SW480 (cell line): ENCODE measurements at regions not wholly inside any gene's neighbourhood (a gene's known extent, or its start where the extent isn't known, plus 50 kb on each side); places are given as distances from the start of the nearest gene placed in this dataset.
"Not testable (repeated sequence)": the region's sequence is repeated elsewhere in the genome, so short reads cannot be mapped to it uniquely, and the experiment has no call there.

Experiments
- DNase-seq: peaks from one replicate; pipeline ENCODE4 v3.0.0-alpha.2; 2016; ENCODE audit warnings: low spot score

DNA sequence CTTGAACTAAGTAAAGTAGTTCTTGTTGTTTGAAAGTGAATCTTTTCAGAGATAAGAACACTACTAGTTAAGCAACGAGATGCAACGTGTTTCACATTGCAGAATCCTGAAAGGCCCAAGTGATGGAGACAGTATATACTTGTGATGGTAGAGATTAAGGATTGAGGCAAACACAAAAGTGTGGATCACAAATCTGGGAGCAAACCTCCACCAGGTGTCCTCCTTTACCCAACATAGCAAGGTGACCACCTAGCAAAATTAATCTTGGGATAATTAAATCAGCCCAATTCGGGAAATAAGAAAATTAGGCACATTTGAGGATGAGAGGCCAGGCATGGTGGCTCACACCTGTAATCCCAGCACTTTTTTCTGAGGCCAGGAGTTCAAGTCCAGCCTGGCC, 563.9 kb downstream of the DACH1 start:
- DNase-seq = no peak

DNA sequence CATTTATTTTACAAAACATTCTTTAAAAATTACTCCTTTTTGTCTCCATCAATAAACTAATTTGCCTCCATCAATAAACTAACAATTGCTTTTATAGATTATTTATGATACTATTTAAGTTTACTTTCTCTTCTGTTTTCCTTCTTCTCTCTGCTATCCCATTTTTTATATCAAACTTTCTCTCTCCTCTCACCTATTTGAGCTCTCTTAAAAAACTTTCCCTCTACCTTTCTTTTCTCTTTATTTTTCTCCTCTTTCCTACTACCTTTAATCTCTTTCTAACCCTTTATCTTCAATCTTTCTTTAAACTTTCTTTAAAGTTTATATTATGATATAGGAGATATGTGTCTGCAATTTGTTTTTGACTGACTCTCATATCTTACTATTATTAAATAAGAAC, 566.4 kb downstream of the DACH1 start:
- no peak for DNase-seq

DNA sequence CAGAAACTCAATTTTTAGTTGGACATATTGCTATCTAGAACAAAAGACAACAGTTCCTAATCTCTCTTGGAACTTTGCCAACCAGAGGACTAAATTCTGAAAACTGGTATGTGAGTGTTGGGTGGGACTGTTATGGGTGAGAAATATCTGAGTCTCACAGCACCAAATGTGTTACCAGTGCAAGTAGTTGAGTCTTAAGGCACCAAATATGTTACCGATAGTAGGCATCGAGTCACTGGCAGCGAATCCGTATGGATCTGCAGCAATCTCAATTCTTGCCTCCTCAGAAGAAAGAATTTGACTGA, 575.2 kb downstream of the DACH1 start:
- DNase-seq = no peak

DNA sequence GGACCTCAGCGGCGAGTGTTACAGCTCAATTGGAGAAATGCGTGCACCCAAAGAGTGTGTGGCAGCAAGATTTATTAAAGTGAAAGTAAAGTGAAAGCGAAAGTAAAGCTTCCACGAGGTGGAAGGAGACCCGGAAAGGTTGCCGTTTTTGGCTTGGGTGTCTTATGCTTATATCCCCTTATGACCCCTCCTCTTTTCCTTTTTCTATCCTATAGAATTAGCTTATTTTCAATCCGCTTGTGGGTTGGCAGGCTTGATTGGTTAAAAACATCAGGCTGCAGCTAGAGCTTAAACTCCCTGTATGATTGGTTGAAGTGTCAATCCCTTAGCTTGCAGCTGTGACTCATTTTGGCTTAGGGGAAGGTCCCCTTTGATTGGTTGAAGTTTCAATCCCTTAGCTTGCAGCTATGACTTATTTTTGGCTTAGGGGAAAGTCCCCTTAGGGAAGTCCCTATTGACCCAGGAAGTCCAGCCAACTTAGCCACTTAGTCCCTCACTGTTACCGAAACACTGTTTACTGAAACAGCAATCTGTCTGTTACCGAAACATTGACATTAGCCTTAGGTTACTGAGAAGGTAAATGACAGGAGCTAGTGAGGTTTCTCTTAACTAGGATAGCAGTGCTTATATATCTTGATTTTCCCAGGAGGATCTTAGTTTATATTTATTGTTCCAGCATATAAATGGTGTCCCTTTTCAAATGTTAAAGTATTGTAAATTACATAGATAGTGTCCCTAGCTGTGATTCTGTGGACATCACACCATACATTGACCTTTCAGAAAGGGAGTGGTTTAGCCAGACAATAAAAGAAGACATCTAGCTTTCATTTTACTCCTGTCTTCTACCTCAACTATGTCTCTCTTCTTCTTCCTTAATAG, 575.8 kb downstream of the DACH1 start:
- peak; percentile 83 for DNase-seq

DNA sequence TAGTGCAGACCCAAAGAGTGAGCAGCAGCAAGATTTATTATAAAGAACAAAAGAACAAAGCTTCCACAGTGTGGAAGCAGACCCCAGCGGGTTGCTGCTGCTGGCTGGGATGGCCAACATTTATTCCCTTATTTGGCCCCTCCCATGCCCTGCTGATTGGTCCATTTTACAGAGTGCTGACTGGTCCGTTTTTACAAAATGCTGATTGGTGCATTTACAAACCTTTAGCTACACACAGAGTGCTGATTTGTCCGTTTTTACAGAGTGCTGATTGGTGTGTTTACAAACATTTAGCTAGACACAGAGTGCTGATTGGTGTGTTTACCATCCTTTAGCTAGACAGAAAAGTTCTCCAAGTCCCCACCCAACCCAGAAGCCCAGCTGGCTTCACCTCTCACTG, 577.0 kb downstream of the DACH1 start:
- not testable (repeated sequence) for DNase-seq

DNA sequence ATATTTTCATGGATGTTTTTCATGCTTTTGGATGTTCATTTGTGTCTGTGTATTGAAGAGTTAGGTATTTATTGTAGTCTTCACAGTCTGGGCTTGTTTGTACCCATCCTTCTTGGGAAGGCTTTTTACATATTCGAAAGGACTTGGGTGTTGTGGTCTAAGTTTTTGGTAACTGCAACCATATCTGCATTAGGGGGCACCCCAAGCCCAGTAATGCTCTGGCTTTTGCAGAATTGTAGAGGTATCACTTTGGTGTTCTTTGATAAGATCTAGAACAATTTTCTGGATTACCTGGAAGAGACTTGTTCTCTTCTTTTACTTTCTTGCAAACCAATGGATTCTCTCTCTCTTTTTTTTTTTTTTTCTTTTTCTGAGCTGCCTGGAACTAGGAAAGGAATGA, 581.3 kb downstream of the DACH1 start:
- DNase-seq = no peak

DNA sequence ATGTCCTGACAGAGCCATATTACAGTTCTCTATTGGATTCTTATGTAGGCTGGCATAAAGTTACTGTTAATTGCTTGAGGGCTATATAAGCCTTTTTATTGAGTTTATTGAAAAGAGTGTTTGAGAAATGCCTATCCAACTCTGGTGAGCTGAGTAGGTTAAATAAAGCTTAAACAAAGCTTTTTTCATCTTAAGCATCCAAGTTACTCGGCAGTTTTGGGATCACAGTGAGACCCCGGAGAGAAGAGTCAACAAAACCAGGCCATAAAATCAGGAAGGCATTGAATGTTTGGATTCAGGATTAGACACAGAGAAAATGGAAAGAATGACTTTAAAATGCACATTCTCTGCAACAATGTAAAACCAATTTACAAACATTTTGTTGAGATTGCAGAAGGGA, 588.5 kb downstream of the DACH1 start:
- no peak for DNase-seq

DNA sequence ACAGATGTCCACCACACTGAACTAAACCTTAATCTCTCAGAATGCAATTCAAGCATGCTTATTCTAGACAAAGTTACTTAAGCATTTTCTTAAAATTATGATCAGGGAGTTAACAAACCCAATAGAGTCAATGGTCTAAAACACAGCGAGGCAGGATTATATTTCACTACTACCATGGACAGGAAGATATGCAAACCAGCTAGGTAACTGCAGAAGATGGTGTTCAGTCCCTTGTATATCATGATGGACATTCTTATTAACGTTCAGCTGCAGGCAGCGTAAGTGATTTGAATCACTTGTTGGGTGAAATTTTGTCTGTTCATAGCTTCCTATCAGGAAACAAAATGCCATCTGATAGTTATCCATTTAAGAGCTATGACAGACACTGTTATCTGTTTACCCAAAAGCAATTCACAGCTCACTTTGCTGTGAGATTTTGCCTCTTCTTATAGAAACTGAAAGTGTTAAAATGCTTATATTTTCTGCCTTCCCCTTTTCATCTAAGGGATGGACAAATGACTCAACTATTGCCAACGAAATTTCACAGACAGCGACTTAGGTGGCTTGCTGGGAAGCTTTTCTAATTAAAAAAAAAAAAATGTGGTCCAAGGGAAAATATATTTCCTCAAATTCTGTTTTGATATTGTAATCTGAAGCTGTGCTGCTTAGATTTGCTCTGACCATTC, 591.9 kb downstream of the DACH1 start:
- no peak for DNase-seq

DNA sequence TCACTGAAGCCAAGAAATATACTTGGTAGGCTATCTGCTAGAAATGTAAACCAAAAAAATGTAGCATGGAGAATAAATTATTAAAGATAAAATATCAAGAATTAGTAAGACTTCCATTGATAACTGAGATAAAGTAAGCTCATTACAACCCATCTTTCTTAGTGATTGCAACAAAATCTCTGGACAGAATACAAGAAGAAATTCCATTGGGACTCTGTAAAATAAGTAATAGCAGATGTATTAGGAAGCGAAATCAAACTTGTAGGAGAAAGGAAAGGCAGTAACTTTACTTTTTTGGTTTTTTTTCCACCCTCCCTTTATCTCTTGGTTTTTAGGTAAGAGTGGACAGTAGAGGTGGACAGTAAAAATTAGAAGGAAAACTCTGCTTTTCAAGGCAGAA, 605.7 kb downstream of the DACH1 start:
- DNase-seq = no peak

DNA sequence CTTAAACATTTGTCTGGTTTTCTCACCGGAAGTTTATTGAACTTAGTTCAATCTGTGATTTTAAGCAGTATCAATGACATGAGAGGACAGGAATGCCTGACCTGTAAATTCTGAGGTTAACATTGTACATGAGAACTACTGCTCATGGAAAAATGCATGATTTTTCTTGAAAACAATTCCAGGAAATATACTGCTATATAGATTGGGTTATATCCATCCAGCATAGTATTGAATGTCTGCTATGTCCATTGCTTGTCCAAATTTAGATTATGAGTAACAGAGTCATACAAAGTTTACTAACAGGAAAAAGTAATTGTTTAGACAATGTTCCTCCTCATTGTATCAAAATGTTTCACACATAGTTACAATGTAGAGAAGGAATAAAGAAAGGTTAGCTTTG, 606.8 kb downstream of the DACH1 start:
- DNase-seq = no peak

DNA sequence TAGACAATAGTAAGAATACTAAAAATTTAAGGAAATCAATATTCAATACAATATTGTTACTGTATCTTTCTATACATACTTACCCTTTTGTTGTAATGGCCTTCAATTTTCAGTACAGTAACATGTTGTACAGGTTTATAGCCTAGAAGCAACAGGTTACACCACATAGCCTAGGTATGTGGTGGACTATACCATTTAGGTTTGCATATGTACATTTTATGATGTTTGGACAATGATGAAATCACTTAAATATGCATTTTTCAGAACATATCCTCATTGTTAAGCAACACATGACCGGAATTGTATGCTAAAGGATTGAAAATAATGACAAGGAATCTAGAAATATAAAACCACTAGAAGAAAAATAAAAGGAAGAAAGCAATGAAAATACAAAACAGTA, 611.4 kb downstream of the DACH1 start:
- no peak for DNase-seq

DNA sequence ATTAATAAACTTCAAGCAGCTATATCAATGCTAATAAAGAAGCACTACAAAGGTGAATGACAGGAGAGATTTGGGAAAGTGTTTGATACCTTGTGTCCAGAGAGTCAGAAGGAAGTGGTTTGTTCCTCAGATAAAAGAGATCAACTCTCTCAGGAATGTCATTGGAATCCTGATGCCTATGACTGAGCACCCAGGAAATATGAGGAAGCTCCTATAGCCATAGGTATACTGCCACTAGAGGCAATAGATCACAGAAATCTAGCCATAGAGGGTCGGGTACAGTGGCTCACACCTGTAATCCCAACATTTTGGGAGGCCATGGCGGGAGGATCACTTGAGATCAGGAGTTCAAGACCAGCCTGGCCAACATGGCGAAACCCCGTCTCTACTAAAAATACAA, 612.6 kb downstream of the DACH1 start:
- DNase-seq = no peak

DNA sequence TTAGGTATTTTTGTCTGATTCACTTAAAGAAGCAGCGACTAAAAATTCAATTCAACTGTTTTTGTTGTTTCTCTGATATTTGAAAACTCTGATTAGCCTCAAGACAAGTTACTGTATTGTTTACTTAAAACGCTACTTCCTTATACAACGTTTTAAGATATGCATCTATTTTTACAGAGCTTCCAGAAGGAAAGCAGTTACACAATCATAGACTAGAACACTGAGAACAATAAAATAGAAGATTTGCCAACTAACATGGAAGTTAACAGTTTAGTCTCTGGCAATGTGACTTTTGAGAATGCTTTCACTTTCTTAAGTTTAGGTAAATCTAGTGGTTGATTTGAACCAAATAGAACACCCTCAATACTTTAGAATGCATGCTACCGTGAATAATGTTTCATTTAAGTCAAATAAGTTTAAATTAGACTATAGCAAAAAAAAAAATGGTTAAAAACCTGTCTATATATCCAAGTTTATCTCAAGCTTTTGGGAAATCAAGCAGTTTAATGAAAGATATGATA, 614.8 kb downstream of the DACH1 start:
- DNase-seq = no peak

DNA sequence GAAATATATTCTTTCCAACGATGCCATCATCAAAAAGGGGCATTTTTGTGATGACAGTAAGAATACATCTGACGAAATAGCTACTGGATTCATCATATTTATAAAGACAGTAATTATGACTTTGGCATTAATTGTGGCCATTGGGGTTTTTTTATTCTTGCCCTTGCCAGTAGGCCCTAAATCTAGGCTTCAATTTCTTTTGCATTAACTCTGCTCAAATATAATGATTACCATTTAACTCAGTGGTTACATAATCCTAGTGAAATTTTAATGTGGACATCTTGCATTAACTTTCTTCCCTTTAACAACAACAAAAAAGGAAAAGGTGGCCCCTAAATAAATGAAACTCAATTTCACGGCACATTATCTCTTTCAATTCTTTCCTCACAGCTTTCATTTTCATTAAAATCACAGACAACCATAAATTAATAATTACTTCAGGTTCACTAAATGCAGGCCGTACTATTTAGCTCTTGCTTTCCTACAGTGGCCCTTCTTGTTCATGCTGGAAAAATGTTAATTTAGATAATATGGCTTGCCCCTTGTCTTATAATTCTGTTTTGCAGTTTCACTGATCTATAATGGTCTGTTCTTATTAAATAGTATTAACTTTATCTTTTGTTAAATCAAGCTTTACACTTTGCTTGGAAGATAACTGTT, 615.6 kb downstream of the DACH1 start:
- no peak for DNase-seq

DNA sequence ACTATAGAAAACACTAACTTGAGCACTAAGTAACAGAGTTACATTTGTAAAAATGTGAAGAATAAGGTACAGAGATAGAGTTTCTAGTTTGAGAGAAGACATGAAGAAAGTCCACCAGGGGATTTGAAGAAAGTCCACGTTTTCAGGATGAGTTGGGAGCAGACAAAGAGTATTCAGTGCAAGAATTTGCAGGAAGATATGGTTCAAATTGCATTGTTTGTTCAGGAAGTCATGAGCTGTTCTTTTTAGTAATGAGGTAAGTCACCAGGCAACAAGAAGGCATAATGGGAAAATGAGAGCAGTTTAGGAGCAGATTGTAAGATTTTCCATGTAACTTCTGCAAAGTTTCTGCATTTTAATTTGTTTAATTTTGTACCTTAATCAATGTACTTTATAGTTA, 618.0 kb downstream of the DACH1 start:
- DNase-seq = no peak

DNA sequence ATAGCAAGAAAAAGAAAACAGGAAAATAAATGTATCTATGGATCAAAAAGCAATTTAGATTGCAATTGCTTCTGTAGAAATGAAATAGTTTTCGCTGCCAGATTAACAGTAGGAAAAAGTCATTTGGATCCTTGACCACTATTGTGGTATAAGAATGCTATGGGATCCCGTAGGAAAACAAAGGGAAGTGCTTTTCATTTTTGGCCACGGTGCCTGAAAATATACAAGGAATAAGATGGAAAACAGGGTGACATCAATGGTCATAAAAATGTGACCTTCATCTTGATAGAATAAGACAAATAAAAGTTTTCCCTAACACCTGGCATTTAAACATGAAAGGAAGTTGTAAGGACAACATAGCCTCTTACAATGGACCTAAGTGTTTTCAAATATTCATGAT, 622.8 kb downstream of the DACH1 start:
- DNase-seq = no peak

DNA sequence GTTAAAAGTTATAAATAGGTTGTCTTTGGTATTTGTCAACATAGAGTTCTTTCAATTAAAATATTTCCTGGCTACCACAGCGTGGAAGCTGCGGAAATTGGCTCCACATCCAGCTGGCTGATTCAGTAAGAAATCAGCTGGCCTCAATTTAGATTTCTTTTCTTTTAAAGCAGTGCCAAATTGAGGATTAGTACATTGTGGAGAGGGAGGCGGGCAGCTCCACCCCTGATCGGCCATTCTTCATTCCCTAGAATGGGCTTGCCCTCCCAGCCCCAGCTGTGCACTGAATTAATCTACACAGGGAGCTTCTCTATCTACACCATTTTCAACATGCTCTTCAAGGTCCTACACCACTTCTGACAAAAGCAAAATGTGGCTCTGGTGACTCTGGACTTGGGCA, 624.8 kb downstream of the DACH1 start:
- DNase-seq = no peak

DNA sequence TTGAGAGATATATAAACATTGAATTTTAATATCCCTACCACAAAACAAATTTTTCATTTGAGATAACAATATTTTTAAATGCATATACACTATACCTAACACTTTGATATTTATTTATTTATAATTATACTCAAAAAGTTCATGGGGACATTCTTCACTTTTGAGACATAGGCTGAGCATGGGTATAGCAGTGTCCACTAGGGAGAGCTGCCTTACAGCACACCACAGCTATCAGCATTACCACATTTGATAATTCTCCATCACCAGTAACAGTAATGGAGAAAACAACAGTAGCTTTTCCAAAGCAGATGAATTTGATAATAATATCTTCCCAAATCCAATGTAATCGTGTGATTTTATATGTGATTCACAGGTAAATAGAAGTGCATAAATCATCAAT, 626.1 kb downstream of the DACH1 start:
- peak; percentile 23 for DNase-seq

DNA sequence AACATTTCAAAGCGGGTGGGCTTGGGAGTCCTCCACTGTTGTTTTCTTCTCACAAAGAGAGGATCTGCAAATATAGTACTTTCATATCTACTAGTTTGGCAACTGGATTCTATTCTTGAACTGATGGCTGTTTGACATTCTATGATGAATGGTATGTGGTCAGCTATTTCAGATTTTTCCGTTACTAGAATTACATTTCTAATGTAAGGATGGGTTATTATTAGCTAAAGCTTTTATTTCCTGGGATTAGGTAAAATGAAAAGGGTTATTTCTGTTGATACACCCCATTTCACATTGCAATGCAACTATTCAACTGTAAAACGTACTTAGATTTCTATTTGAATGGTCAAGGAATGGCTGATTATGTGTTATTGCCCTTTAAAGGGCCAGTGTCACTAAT, 629.7 kb downstream of the DACH1 start:
- DNase-seq = no peak

DNA sequence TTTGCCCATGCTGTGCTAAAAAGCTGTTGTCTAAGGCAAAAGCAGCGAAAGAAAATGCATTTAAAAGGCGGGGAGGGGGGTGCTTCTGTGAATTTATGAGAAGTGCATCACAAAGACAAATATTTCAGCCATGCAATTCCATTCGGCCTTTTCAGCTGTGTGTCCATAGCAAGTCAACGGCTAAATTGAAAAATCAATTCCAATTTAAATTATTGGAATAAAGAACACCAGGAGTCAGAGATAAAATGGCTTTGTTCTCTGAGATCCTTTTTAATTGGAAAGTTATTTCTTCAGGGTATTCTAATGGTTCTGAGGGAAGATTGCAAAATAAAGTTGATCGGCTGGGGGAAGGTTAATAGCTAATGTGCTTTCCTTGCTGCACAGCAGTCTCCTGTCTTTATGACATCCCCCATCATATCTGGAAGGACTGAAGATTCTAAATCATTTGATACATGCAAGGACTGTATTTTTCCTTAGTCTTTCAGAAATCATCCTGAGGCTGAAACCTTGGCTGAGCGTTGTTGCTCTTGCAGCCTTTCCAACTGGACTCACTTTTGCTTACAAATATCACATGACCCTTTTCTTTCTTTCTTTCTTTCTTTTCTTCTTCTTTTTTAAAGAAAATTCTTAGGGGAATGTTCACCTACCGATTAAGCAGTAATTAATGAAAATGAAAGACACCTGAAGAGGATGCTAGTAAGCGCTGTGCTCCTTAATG, 647.1 kb downstream of the DACH1 start:
- DNase-seq = no peak

DNA sequence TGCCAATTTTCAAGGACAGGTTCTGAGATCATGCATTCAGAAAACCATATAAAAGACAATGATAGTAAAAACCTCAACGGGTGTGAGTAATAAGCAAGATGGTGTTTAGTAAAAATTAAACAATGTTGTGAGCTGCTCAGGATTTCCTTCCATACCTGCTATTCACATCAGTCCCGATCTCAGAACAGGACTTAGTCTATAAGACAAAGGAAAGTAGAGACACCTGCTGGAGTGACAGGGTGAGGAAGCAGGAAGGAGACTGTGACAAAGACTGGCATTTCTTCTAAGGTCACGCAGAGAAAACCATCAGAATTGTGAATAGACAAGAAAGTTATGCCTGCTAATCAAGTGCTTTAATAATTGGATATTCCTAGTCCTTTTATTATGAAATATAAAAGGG, 648.0 kb downstream of the DACH1 start:
- DNase-seq = peak; percentile 6

DNA sequence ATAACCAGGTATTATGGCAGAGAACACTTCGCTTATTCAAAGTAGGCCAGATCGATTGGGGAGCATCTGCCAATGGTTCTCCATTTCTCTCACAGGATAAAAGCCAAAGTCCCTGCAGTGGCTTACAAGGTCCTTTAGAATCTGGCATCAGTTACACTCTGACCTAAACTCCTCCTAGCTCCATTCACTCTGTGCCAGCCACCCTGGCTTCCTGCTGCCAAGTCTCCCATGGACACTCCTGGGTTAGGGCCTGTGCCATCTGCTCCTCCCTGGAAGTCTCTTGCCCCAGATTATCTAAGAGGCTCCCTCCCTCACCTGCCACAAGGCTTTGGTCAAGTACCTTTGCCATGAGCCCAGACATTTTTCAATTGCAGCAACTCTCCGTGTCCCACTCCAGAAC, 649.2 kb downstream of the DACH1 start:
- DNase-seq = no peak

DNA sequence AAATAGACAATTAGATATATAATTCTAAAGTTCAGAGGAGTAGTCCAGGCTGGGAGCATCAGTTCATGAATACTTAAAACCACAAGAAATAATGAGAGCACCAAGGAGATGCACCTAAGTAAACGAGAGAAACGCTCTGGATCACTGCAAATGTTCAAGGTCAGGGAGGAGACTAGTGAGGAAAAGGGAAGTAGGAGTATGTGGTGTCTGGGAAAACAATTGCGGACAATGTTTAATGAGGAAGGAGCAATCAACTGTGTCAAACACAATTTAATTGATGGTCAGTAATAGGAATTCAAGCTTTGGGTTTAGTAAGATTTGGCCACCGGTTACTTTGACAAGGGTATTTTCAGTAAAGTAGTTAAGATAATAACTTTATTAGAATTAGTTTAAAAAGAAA, 652.2 kb downstream of the DACH1 start:
- DNase-seq = no peak
